ENCODE measurements at regions not wholly inside any gene's neighbourhood (a gene's known extent, or its start where the extent isn't known, plus 50 kb on each side); places are given as distances from the start of the nearest gene placed in this dataset.

GRCh38 chr3:34676436-34676835 lies 878.0 kb downstream of the PDCD6IP start (continued):
- TF ChIP-seq ZNF687 (IDR thresholded peaks at IDR 0.05) (no peak), NRF1 (conservative IDR thresholded peaks at IDR 0.05; ENCODE audit: low read depth, low read length) (no peak), ZNF274 (IDR thresholded peaks at IDR 0.05; ENCODE audit: insufficient read depth, insufficient read length) (no peak), ZBTB40 (IDR thresholded peaks at IDR 0.05; ENCODE audit: borderline replicate concordance) (no peak), MAX (IDR thresholded peaks at IDR 0.05; ENCODE audit: low read depth, low read length) (no peak), JUND (IDR thresholded peaks at IDR 0.05; ENCODE audit: low read depth, low read length) (no peak)
